Panc1 (cell line): ENCODE measurements at regions not wholly inside any gene's neighbourhood (a gene's known extent, or its start where the extent isn't known, plus 50 kb on each side); places are given as distances from the start of the nearest gene placed in this dataset.

Source experiments
- ATAC-seq: fragments of 200-7000 bp; cut with Tn5 transposase; 2 replicates; pipeline ENCODE4 v1.9.1; 2020; ENCODE audit warnings: mild to moderate bottlenecking, moderate library complexity
- BruUV-seq: library from RNA; stranded (reverse); fragments of 400-500 nt; replicated peaks from 2 replicates; lab custom pipeline; 2021; lab: Mats Ljungman, UMichigan
- CTCF ChIA-PET: fragments of 300-600 bp; sonication (Branson Sonifier 250); formaldehyde crosslinking; loops from one replicate; lab custom pipeline; 2022; ENCODE audit warnings: antibody characterized with exemption; lab: Charles Lee
- POLR2A ChIA-PET: fragments of 300-600 bp; sonication (Branson Sonifier 250); formaldehyde crosslinking; loops from one replicate; lab custom pipeline; 2022; ENCODE audit warnings: antibody characterized with exemption; lab: Charles Lee
- DNase-seq: peaks from one replicate; pipeline ENCODE4 v3.0.0-alpha.2; 2010; ENCODE audit warnings: low read depth, low spot score
- H3K27ac ChIP-seq: 2 replicates; pipeline ENCODE4 v1.5.1; 2011; ENCODE audit warnings: mild to moderate bottlenecking, low read length, inconsistent platforms
- H3K27me3 ChIP-seq: fragments of 200-500 bp; sonication (Bioruptor generic); 2 replicates; pipeline ENCODE4 v1.6.0; 2014; ENCODE audit warnings: low read length, inconsistent platforms; ENCODE audit not compliant: control insufficient read depth, insufficient read depth
- H3K36me3 ChIP-seq: fragments of 200-500 bp; sonication (Bioruptor generic); 2 replicates; pipeline ENCODE4 v1.5.1; 2014; ENCODE audit warnings: inconsistent platforms, mild to moderate bottlenecking, low read length, moderate library complexity; ENCODE audit not compliant: control insufficient read depth, insufficient read depth
- H3K4me1 ChIP-seq: 2 replicates; pipeline ENCODE4 v1.5.1; 2011; ENCODE audit warnings: inconsistent platforms, mild to moderate bottlenecking, low read length, moderate library complexity; ENCODE audit not compliant: control insufficient read depth, insufficient read depth
- H3K4me3 ChIP-seq, 2 experiments: 2 replicates each; pipeline ENCODE4 v1.5.1; 2011 to 2012; ENCODE audit warnings: low read depth in 2 of 2, low read length in 2 of 2, mild to moderate bottlenecking in 2 of 2, inconsistent platforms in 1 of 2, moderate library complexity in 1 of 2
- H3K9me3 ChIP-seq: fragments of 200-500 bp; sonication (Bioruptor generic); 2 replicates; pipeline ENCODE4 v1.5.1; 2014; ENCODE audit warnings: low read depth, mild to moderate bottlenecking, inconsistent platforms, low read length, moderate library complexity; ENCODE audit not compliant: control insufficient read depth, insufficient read depth
- CTCF ChIP-seq: fragments of 450-650 bp; IDR thresholded peaks from 2 replicates; pipeline ENCODE4 v1.5.1; 2017; ENCODE audit warnings: mild to moderate bottlenecking
- POLR2AphosphoS5 ChIP-seq: IDR thresholded peaks from 2 replicates; pipeline ENCODE4 v1.6.1; 2012; ENCODE audit warnings: mild to moderate bottlenecking, low read depth, low read length, moderate library complexity
- SIN3A ChIP-seq: IDR thresholded peaks from 2 replicates; pipeline ENCODE4 v1.6.1; 2012; ENCODE audit warnings: low read depth, mild to moderate bottlenecking, low read length, moderate library complexity, borderline replicate concordance; ENCODE audit not compliant: insufficient read depth
- TCF7L2 ChIP-seq: IDR thresholded peaks from 2 replicates; pipeline ENCODE4 v1.6.1; 2011; ENCODE audit warnings: mild to moderate bottlenecking, low read depth, low read length, inconsistent platforms
- in situ Hi-C: cut with HindIII; loops from 2 replicates; pipeline ENCODE4 v1.10.0; 2016; ENCODE audit warnings: low sequenced_read_pairs, low pct_unique_long_range_greater_than_20kb
- intact Hi-C: fragments of 100-400 bp; cut with micrococcal nuclease; formaldehyde crosslinking; loops from one replicate; pipeline ENCODE4 v1.10.0; 2022; ENCODE audit not compliant: unreplicated experiment
- TF ChIP-seq, protein P1 (sequence below), 2 experiments: IDR thresholded peaks; 2 replicates each; pipeline ENCODE4 v1.6.1; 2011 to 2012; ENCODE audit warnings: low read depth in 2 of 2, control low read depth in 1 of 2, low read length in 1 of 2, mild to moderate bottlenecking in 1 of 2, moderate library complexity in 1 of 2; ENCODE audit not compliant: insufficient read depth in 1 of 2

GRCh38 chr14:89028462-89029134 lies 204.1 kb downstream of the TTC8 start:
- ChIA-PET POLR2A (no interaction called here), CTCF (no interaction called here)
- intact Hi-C loops (no loop called here), in situ Hi-C loops (no loop called here)
- no peaks in the 10 kb centered on the region for H3K9me3 ChIP-seq
- no peak overlapping the region for H3K4me3 ChIP-seq
- H3K36me3 ChIP-seq: no peaks in the 10 kb centered on the region
- TF ChIP-seq SIN3A: no peak
- TF ChIP-seq, protein P1, sequence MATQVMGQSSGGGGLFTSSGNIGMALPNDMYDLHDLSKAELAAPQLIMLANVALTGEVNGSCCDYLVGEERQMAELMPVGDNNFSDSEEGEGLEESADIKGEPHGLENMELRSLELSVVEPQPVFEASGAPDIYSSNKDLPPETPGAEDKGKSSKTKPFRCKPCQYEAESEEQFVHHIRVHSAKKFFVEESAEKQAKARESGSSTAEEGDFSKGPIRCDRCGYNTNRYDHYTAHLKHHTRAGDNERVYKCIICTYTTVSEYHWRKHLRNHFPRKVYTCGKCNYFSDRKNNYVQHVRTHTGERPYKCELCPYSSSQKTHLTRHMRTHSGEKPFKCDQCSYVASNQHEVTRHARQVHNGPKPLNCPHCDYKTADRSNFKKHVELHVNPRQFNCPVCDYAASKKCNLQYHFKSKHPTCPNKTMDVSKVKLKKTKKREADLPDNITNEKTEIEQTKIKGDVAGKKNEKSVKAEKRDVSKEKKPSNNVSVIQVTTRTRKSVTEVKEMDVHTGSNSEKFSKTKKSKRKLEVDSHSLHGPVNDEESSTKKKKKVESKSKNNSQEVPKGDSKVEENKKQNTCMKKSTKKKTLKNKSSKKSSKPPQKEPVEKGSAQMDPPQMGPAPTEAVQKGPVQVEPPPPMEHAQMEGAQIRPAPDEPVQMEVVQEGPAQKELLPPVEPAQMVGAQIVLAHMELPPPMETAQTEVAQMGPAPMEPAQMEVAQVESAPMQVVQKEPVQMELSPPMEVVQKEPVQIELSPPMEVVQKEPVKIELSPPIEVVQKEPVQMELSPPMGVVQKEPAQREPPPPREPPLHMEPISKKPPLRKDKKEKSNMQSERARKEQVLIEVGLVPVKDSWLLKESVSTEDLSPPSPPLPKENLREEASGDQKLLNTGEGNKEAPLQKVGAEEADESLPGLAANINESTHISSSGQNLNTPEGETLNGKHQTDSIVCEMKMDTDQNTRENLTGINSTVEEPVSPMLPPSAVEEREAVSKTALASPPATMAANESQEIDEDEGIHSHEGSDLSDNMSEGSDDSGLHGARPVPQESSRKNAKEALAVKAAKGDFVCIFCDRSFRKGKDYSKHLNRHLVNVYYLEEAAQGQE (IDR thresholded peaks at IDR 0.05; ENCODE audit: insufficient read depth in 1 of 2, low read depth in 2 of 2, low read length in 1 of 2): no peak
- no peak for TF ChIP-seq POLR2AphosphoS5
- TF ChIP-seq CTCF: no peak
- no peak for TF ChIP-seq TCF7L2
- no peak overlapping the region for H3K27ac ChIP-seq
- no peak for ATAC-seq
- no peaks in the 10 kb centered on the region; the same call in 1 of the 2 replicates for H3K27me3 ChIP-seq
- no peak for DNase-seq
- BruUV-seq: no TSS peak
- H3K4me1 ChIP-seq: no peaks in the 10 kb centered on the region

DNA sequence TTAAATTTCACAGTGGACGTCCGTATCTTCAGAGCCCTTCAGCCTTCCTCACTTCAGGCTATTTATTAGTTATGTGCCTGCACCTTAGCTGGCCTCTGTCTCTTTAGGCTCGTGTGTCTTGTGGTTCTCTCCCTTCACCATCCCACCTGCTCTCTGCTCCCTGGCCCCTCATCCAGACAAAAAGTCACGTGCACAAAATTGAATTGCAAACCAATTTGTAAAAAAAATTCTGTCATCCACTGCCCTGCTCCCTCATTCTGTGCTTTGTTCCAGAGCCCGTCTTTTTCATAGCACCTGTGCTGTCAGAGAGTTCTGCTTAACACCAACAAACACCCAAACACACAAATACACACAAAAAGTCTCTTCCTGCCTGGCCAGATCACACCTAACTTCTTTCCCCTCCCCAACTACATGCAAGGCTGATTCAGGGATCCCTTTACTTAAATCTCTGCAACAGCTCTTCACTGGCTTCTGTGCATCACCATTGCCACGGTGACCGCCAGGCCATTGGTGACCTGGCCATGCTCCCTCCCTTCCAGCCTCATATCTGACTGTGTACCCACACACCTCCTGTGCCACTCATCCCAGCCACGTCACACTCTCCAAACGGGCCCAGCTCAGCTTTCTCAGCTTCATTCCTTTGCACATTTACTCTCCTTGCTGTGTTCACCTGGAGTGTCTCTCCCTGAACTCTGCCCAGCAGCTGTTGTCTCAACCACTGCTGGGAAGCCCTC lies 205.7 kb downstream of the TTC8 start:
- no peaks in the 10 kb centered on the region for H3K4me1 ChIP-seq
- no peak for TF ChIP-seq CTCF
- TF ChIP-seq, protein P1 (IDR thresholded peaks at IDR 0.05; ENCODE audit: insufficient read depth in 1 of 2, low read depth in 2 of 2, low read length in 1 of 2): no peak
- no peak overlapping the region for H3K4me3 ChIP-seq
- CTCF ChIA-PET: no interaction called here
- no peaks in the 10 kb centered on the region for H3K9me3 ChIP-seq
- no peak for ATAC-seq
- no peak for DNase-seq
- H3K36me3 ChIP-seq: no peaks in the 10 kb centered on the region
- H3K27me3 ChIP-seq: no peaks in the 10 kb centered on the region; the same call in 1 of the 2 replicates
- in situ Hi-C loops: no loop called here
- POLR2A ChIA-PET: no interaction called here
- no TSS peak for BruUV-seq
- H3K27ac ChIP-seq: no peak overlapping the region
- intact Hi-C loops: no loop called here
